T-cell (primary cell): ENCODE measurements at regions not wholly inside any gene's neighbourhood (a gene's known extent, or its start where the extent isn't known, plus 50 kb on each side); places are given as distances from the start of the nearest gene placed in this dataset.

Source experiments
- ATAC-seq, 4 experiments: fragments of 200-7000 bp in 3 of 4; fragments of 150-1000 bp in 1 of 4; cut with Tn5 transposase; replicated peaks in 1 of 4; 1 replicate in 3 of 4; 2 replicates in 1 of 4; pipeline ENCODE4 v1.10.0; 2021; ENCODE audit warnings: moderate library complexity in 3 of 4, mild to moderate bottlenecking in 2 of 4, moderate number of reproducible peaks in 1 of 4
- CTCF ChIA-PET, 2 donors: fragments of 300-600 bp; sonication (Branson Sonifier 250); formaldehyde crosslinking; loops; one replicate each; lab custom pipeline; 2022; ENCODE audit warnings: antibody characterized with exemption in 2 of 2; lab: Charles Lee
- POLR2A ChIA-PET, 2 donors: fragments of 300-600 bp; sonication (Branson Sonifier 250); formaldehyde crosslinking; loops; one replicate each; lab custom pipeline; 2022; ENCODE audit warnings: antibody characterized with exemption in 2 of 2; lab: Charles Lee
- DNase-seq, 35 experiments: peaks; one replicate each; pipeline versions ENCODE4 v3.0.0 to v3.0.0-alpha.2; 2013 to 2023
- H3K27ac ChIP-seq: one replicate; pipeline ENCODE4 v1.5.1; 2013; ENCODE audit warnings: low read length
- H3K27me3 ChIP-seq, 2 experiments: replicated peaks in 1 of 2; 1 replicate in 1 of 2; 2 replicates in 1 of 2; pipeline versions ENCODE4 v1.6.1 to v1.7.0; 2013; ENCODE audit warnings: low read length in 1 of 2, mixed read lengths in 1 of 2; ENCODE audit not compliant: control insufficient read depth in 2 of 2, insufficient read depth in 2 of 2; ENCODE audit errors: extremely low read depth in 1 of 2
- H3K36me3 ChIP-seq, 2 donors: 1 replicate in 1 of 2; 2 replicates in 1 of 2; pipeline versions ENCODE4 v1.6.1 to v1.7.0; 2013; ENCODE audit warnings: low read length in 1 of 2; ENCODE audit not compliant: control insufficient read depth in 2 of 2, insufficient read depth in 1 of 2; ENCODE audit errors: extremely low read depth in 1 of 2
- H3K4me1 ChIP-seq, 2 experiments: 1 replicate in 1 of 2; 2 replicates in 1 of 2; pipeline versions ENCODE4 v1.6.1 to v1.7.0; 2013; ENCODE audit warnings: low read length in 2 of 2, mixed read lengths in 1 of 2; ENCODE audit not compliant: insufficient read depth in 2 of 2, control insufficient read depth in 1 of 2; ENCODE audit errors: extremely low read depth in 1 of 2
- H3K4me3 ChIP-seq, 2 donors: 1 replicate in 1 of 2; 2 replicates in 1 of 2; pipeline versions ENCODE4 v1.5.1 to v1.7.0; 2013; ENCODE audit warnings: mild to moderate bottlenecking in 2 of 2, low read length in 1 of 2, moderate library complexity in 1 of 2; ENCODE audit not compliant: control insufficient read depth in 1 of 2; ENCODE audit errors: extremely low read depth in 1 of 2
- H3K9me3 ChIP-seq: 2 replicates; pipeline ENCODE4 v1.7.0; 2013
- H3K27ac Mint-ChIP-seq, 2 donors: one replicate each; pipeline ENCODE4 v1.8.0; 2020 to 2021; ENCODE audit warnings: mild to moderate bottlenecking in 2 of 2, mixed read lengths in 2 of 2
- H3K27me3 Mint-ChIP-seq, 2 donors: one replicate each; pipeline ENCODE4 v1.8.0; 2021 to 2022; ENCODE audit warnings: mixed read lengths in 2 of 2
- H3K36me3 Mint-ChIP-seq: one replicate; pipeline ENCODE4 v1.8.0; 2021; ENCODE audit warnings: mixed read lengths
- H3K4me1 Mint-ChIP-seq, 3 donors: one replicate each; pipeline ENCODE4 v1.8.0; 2020 to 2022; ENCODE audit warnings: mixed read lengths in 3 of 3, mild to moderate bottlenecking in 1 of 3
- H3K4me3 Mint-ChIP-seq, 3 donors: one replicate each; pipeline ENCODE4 v1.8.0; 2020 to 2022; ENCODE audit warnings: mild to moderate bottlenecking in 3 of 3, mixed read lengths in 3 of 3, moderate library complexity in 3 of 3
- H3K9me3 Mint-ChIP-seq, 3 donors: one replicate each; pipeline ENCODE4 v1.8.0; 2020 to 2022; ENCODE audit warnings: mixed read lengths in 3 of 3
- WGBS: methylation state at CpG from one replicate; pipeline ENCODE4 v1.1.5; 2013; ENCODE audit warnings: missing lambda C conversion rate; ENCODE audit not compliant: insufficient coverage; 5-methylcytosine and 5-hydroxymethylcytosine counted together

DNA sequence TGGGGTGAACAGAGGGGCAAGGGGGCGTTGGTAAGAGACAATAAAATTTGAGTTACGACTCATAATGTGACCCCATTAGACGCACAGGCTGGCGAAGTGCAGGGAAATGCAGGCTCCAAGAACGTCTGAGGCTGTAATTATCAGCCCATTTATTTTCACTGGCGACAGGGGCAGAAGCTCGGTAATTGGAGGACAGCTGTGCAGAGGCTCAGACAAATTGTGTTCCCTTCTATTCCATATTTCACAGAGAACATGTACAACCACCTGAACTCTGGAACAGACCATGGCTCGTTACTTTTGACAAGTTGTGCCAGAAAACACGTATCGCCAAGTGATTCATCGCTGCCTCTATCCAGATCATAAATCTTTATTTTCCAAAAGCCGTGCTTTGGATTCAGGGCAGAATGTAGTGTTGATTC lies 137.3 kb upstream of the FRMD4A start:
- Mint-ChIP-seq H3K27me3 (peaks cover 23 to 36% of the 10 kb centered on the region in 2 donors), H3K4me3 (no peak overlapping the region), H3K27ac (no peak overlapping the region), H3K36me3 (no peaks in the 10 kb centered on the region), H3K9me3 (peaks cover 0 to 4% (median 2%) of the 10 kb centered on the region in 3 donors), H3K4me1 (no peaks in the 10 kb centered on the region)
- H3K4me3 ChIP-seq, result no peak overlapping the region
- POLR2A ChIA-PET, result no interaction called here
- no peak for ATAC-seq
- 63% methylated on average over 5 of the region's 12 CpGs for whole genome bisulfite sequencing
- H3K27ac ChIP-seq, result no peak overlapping the region
- H3K36me3 ChIP-seq, result no peaks in the 10 kb centered on the region
- H3K27me3 ChIP-seq, result peaks cover 0 to 24% of the 10 kb centered on the region in 2 experiments
- peaks cover 2% of the 10 kb centered on the region for H3K9me3 ChIP-seq
- CTCF ChIA-PET, result no interaction called here
- no peak for DNase-seq
- no peaks in the 10 kb centered on the region for H3K4me1 ChIP-seq

GRCh38 chr10:14466257-14466656 lies 135.5 kb upstream of the FRMD4A start:
- no peak overlapping the region for H3K27ac Mint-ChIP-seq
- H3K9me3 Mint-ChIP-seq, result peaks cover 0 to 8% (median 2%) of the 10 kb centered on the region in 3 donors
- ChIA-PET CTCF (no interaction called here), POLR2A (interaction anchor here in 1 of 2 donors (0.5 kb wide), 1 partner anchor 356 kb away, joined by 3 read pairs; no protein-coding TSS in a partner anchor)
- WGBS, result no CpG with 5 or more reads among the region's 3 CpGs
- H3K4me3 Mint-ChIP-seq, result no peak overlapping the region
- Histone ChIP-seq H3K36me3 (no peaks in the 10 kb centered on the region), H3K4me3 (no peak overlapping the region), H3K9me3 (peaks cover 2% of the 10 kb centered on the region), H3K4me1 (no peaks in the 10 kb centered on the region), H3K27ac (no peak overlapping the region), H3K27me3 (peaks cover 0 to 11% of the 10 kb centered on the region in 2 experiments)
- no peaks in the 10 kb centered on the region for H3K4me1 Mint-ChIP-seq
- ATAC-seq (no peak), DNase-seq (no peak)
- H3K27me3 Mint-ChIP-seq, result peaks cover 27 to 30% of the 10 kb centered on the region in 2 donors
- no peaks in the 10 kb centered on the region for H3K36me3 Mint-ChIP-seq

GRCh38 chr10:14460447-14460846 lies 129.7 kb upstream of the FRMD4A start:
- Histone ChIP-seq H3K27me3 (peaks cover 0 to 6% of the 10 kb centered on the region in 2 experiments), H3K9me3 (peaks cover 2% of the 10 kb centered on the region), H3K27ac (no peak overlapping the region), H3K4me1 (no peaks in the 10 kb centered on the region), H3K36me3 (no peaks in the 10 kb centered on the region), H3K4me3 (no peak overlapping the region)
- no peaks in the 10 kb centered on the region for H3K36me3 Mint-ChIP-seq
- POLR2A ChIA-PET, result interaction anchor here in 1 of 2 donors (0.5 kb wide), 1 partner anchor 275 kb away, joined by 5 read pairs; no protein-coding TSS in a partner anchor
- H3K27ac Mint-ChIP-seq, result no peak overlapping the region
- no peak for ATAC-seq
- H3K27me3 Mint-ChIP-seq, result peaks cover 13 to 15% of the 10 kb centered on the region in 2 donors
- H3K4me1 Mint-ChIP-seq, result no peaks in the 10 kb centered on the region
- H3K9me3 Mint-ChIP-seq, result peaks cover 2 to 8% (median 6%) of the 10 kb centered on the region in 3 donors
- no peak overlapping the region for H3K4me3 Mint-ChIP-seq
- CTCF ChIA-PET, result no interaction called here
- 100% methylated on average over 1 of the region's 2 CpGs for WGBS
- DNase-seq, result no peak

DNA sequence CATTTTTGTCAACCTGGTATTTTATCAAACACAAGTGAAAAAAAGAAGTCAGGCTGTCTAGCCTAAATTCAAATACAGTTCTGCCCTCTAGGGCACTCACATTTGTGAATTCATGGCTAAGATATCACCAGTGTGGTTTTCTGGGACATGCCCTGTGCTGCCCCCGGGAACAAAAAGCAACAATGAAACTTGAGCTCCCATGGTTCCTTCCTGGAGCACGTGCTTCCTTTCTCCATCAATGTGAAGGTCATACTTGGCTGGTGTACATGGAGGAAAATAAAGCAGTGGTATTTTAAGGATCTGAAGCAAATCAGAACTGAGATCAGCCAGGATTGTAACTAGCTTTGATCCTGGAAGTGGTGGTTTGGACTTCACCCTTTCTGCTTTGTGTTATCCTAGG lies 128.9 kb upstream of the FRMD4A start:
- H3K27ac Mint-ChIP-seq, result no peak overlapping the region
- POLR2A ChIA-PET, result no interaction called here
- H3K36me3 Mint-ChIP-seq, result no peaks in the 10 kb centered on the region
- Histone ChIP-seq H3K27me3 (peaks cover 0 to 6% of the 10 kb centered on the region in 2 experiments), H3K36me3 (no peaks in the 10 kb centered on the region), H3K4me1 (no peaks in the 10 kb centered on the region), H3K9me3 (peaks cover 2% of the 10 kb centered on the region), H3K4me3 (no peak overlapping the region), H3K27ac (no peak overlapping the region)
- DNase-seq, result no peak
- no peak overlapping the region for H3K4me3 Mint-ChIP-seq
- ATAC-seq, result no peak
- H3K9me3 Mint-ChIP-seq, result peaks cover 2 to 8% (median 6%) of the 10 kb centered on the region in 3 donors
- CTCF ChIA-PET, result no interaction called here
- H3K4me1 Mint-ChIP-seq, result no peaks in the 10 kb centered on the region
- H3K27me3 Mint-ChIP-seq, result peaks cover 13 to 15% of the 10 kb centered on the region in 2 donors
- 50% methylated on average over 2 of the region's 2 CpGs for WGBS

- 63% methylated on average over 2 of the region's 2 CpGs for WGBS
Observed at GRCh38 chr10:14456870-14457266, 126.1 kb upstream of the FRMD4A start.

DNA sequence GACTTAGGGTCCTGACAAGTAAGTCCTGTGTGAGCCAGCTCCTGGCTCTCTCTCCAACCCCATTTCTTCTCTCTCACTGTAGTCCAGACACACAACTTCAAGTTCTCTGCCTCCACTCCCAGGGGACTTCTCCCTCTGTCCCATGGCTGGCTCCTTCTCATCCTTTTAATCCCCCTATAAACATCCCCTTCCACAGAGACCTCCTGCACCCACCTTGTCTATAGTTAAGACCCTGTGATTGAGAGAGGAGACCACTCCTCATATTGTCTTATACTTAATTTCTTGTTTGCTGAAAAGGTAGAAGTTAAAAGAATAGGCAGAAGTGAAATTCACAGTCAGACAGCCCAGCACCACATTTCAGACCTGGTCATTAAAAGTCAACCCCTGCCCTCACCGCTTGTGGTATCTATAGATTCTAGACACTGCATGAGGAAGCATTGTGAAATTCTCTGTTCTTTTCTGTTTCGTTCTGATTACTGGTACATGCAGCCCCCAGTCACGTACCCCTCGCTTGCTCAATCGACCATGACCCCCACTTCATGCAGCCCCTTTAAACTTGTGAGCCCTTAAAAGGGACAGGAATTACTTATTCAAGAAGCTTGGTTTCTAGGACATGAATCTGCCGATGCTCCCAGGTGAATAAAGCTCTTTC lies 125.6 kb upstream of the FRMD4A start:
- Mint-ChIP-seq H3K9me3 (peaks cover 0 to 9% (median 4%) of the 10 kb centered on the region in 3 donors), H3K27ac (no peak overlapping the region), H3K4me1 (no peaks in the 10 kb centered on the region), H3K27me3 (peaks cover 11 to 12% of the 10 kb centered on the region in 2 donors), H3K36me3 (peaks cover 3% of the 10 kb centered on the region), H3K4me3 (no peak overlapping the region)
- Histone ChIP-seq H3K27me3 (peaks cover 0 to 5% of the 10 kb centered on the region in 2 experiments), H3K27ac (no peak overlapping the region), H3K4me3 (no peak overlapping the region), H3K36me3 (no peaks in the 10 kb centered on the region), H3K4me1 (no peaks in the 10 kb centered on the region), H3K9me3 (no peaks in the 10 kb centered on the region)
- CTCF ChIA-PET, result no interaction called here
- WGBS, result 100% methylated on average over 2 of the region's 6 CpGs
- ATAC-seq (no peak), DNase-seq (no peak)
- POLR2A ChIA-PET, result no interaction called here

More at GRCh38 chr10:14456870-14457266, 126.1 kb upstream of the FRMD4A start:
- no peaks in the 10 kb centered on the region for H3K36me3 ChIP-seq
- H3K9me3 ChIP-seq, result no peaks in the 10 kb centered on the region
- Mint-ChIP-seq H3K4me1 (no peaks in the 10 kb centered on the region), H3K9me3 (peaks cover 0 to 9% (median 4%) of the 10 kb centered on the region in 3 donors), H3K4me3 (no peak overlapping the region), H3K27me3 (peaks cover 10 to 15% of the 10 kb centered on the region in 2 donors), H3K27ac (no peak overlapping the region), H3K36me3 (peaks cover 3% of the 10 kb centered on the region)
- no peak overlapping the region for H3K27ac ChIP-seq
- H3K4me1 ChIP-seq, result no peaks in the 10 kb centered on the region
- H3K27me3 ChIP-seq, result peaks cover 0 to 5% of the 10 kb centered on the region in 2 experiments
- no peak overlapping the region for H3K4me3 ChIP-seq
- DNase-seq (no peak), ATAC-seq (no peak)
- ChIA-PET CTCF (no interaction called here), POLR2A (no interaction called here)
